CD8-positive, alpha-beta memory T cell (primary cell): ENCODE measurements at regions not wholly inside any gene's neighbourhood (a gene's known extent, or its start where the extent isn't known, plus 50 kb on each side); places are given as distances from the start of the nearest gene placed in this dataset.

ENCODE experiments used
- CTCF ChIA-PET: fragments of 350-600 bp; sonication (Branson Sonifier 250); formaldehyde crosslinking; loops from one replicate; lab custom pipeline; 2021; ENCODE audit warnings: antibody characterized with exemption; lab: Charles Lee
- POLR2A ChIA-PET: fragments of 350-600 bp; sonication (Branson Sonifier 250); formaldehyde crosslinking; loops from one replicate; lab custom pipeline; 2021; ENCODE audit warnings: antibody characterized with exemption; lab: Charles Lee
- DNase-seq, 5 donors: peaks; one replicate each; pipeline versions ENCODE4 v3.0.0 to v3.0.0-alpha.2; 2020 to 2022; ENCODE audit warnings: mixed read lengths in 1 of 5
- H3K27ac ChIP-seq: one replicate; pipeline ENCODE4 v1.7.0; 2013; ENCODE audit warnings: low read depth, mild to moderate bottlenecking, low read length, moderate library complexity
- H3K27me3 ChIP-seq: 2 replicates; pipeline ENCODE4 v1.7.0; 2013; ENCODE audit warnings: low read length, mild to moderate bottlenecking; ENCODE audit not compliant: insufficient read depth, poor library complexity, severe bottlenecking
- H3K36me3 ChIP-seq: 2 replicates; pipeline ENCODE4 v1.7.0; 2013; ENCODE audit warnings: mild to moderate bottlenecking, low read length, moderate library complexity; ENCODE audit not compliant: insufficient read depth
- H3K4me1 ChIP-seq: 2 replicates; pipeline ENCODE4 v1.7.0; 2013; ENCODE audit warnings: mild to moderate bottlenecking, low read length, moderate library complexity; ENCODE audit not compliant: insufficient read depth
- H3K4me3 ChIP-seq: 2 replicates; pipeline ENCODE4 v1.7.0; 2013; ENCODE audit warnings: mild to moderate bottlenecking, low read length
- H3K9me3 ChIP-seq: 2 replicates; pipeline ENCODE4 v1.7.0; 2013; ENCODE audit warnings: mild to moderate bottlenecking, low read length
- H3K27ac Mint-ChIP-seq, 8 donors: one replicate each; pipeline ENCODE4 v1.8.0; 2020 to 2021; ENCODE audit warnings: mixed read lengths in 8 of 8, mild to moderate bottlenecking in 6 of 8, inconsistent platforms in 3 of 8, moderate library complexity in 3 of 8
- H3K27me3 Mint-ChIP-seq, 2 donors: one replicate each; pipeline ENCODE4 v1.8.0; 2020 to 2021; ENCODE audit warnings: mixed read lengths in 2 of 2, mild to moderate bottlenecking in 1 of 2, moderate library complexity in 1 of 2
- H3K36me3 Mint-ChIP-seq, 3 donors: one replicate each; pipeline ENCODE4 v1.8.0; 2020 to 2021; ENCODE audit warnings: mixed read lengths in 3 of 3, inconsistent platforms in 1 of 3, mild to moderate bottlenecking in 1 of 3
- H3K4me1 Mint-ChIP-seq, 3 donors: one replicate each; pipeline ENCODE4 v1.8.0; 2020 to 2021; ENCODE audit warnings: mixed read lengths in 3 of 3, inconsistent platforms in 1 of 3, mild to moderate bottlenecking in 1 of 3
- H3K4me3 Mint-ChIP-seq, 7 donors: one replicate each; pipeline ENCODE4 v1.8.0; 2020 to 2021; ENCODE audit warnings: mixed read lengths in 7 of 7, mild to moderate bottlenecking in 6 of 7, moderate library complexity in 4 of 7, inconsistent platforms in 2 of 7
- H3K9me3 Mint-ChIP-seq, 5 donors: one replicate each; pipeline ENCODE4 v1.8.0; 2020 to 2022; ENCODE audit warnings: mixed read lengths in 5 of 5, mild to moderate bottlenecking in 3 of 5, moderate library complexity in 2 of 5, inconsistent platforms in 1 of 5

DNA sequence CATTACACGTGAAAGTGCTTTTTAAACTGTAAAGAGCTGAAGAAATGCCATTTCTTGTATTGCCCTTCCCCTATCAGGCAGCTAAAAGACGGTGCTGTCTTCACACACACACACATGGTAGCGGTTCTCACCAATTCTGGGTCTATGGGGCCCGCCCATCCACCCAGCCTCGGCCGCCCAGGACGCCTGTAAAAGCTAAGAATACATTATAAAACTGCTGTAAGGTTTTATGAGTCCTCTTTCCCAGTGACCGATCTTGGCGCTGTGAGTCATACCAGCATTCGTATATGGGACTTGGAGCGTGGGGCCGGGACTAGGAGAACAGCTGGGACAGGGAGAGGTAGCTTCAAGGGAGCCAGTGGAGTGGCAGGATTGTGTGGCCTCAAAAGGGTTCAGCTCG is 149.7 kb upstream of the CADM1 start:
- Histone ChIP-seq H3K9me3 (no peaks in the 10 kb centered on the region), H3K27me3 (no peaks in the 10 kb centered on the region), H3K27ac (no peak overlapping the region), H3K4me3 (no peak overlapping the region), H3K36me3 (no peaks in the 10 kb centered on the region), H3K4me1 (no peaks in the 10 kb centered on the region)
- Mint-ChIP-seq H3K27me3 (peaks cover 9 to 22% of the 10 kb centered on the region in 2 donors), H3K36me3 (no peaks in the 10 kb centered on the region), H3K4me3 (no peak overlapping the region), H3K27ac (no peak overlapping the region), H3K9me3 (peaks cover 0 to 3% (median 0%) of the 10 kb centered on the region in 5 donors), H3K4me1 (no peaks in the 10 kb centered on the region)
- no peak for DNase-seq
- ChIA-PET POLR2A (no interaction called here), CTCF (no interaction called here)

DNA sequence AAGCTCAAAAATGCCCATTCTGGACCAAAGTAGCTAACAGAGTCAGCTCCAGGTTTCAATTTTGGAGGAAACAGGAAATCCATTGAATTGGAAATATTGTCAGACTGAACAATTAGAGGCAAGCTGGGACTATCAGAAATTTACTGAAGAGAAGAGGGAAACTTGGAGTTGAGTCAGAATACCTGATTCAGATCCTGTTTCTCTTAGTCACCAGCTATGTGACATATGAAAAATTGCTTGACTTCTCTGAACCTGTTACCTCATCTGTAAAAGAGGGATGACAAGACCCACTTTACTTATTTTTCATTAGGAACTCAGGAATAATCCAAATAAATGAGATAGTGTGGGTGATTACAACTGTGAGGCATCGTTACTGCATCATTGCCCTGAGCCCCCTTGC is 148.9 kb upstream of the CADM1 start:
- CTCF ChIA-PET = no interaction called here
- Mint-ChIP-seq H3K9me3 (peaks cover 0 to 3% (median 0%) of the 10 kb centered on the region in 5 donors), H3K27me3 (peaks cover 3 to 15% of the 10 kb centered on the region in 2 donors), H3K27ac (no peak overlapping the region), H3K36me3 (no peaks in the 10 kb centered on the region), H3K4me3 (no peak overlapping the region), H3K4me1 (no peaks in the 10 kb centered on the region)
- no peaks in the 10 kb centered on the region for H3K36me3 ChIP-seq
- no peak overlapping the region for H3K27ac ChIP-seq
- no peaks in the 10 kb centered on the region for H3K9me3 ChIP-seq
- no peaks in the 10 kb centered on the region for H3K27me3 ChIP-seq
- no peaks in the 10 kb centered on the region for H3K4me1 ChIP-seq
- H3K4me3 ChIP-seq = no peak overlapping the region
- POLR2A ChIA-PET = no interaction called here
- DNase-seq = no peak

DNA sequence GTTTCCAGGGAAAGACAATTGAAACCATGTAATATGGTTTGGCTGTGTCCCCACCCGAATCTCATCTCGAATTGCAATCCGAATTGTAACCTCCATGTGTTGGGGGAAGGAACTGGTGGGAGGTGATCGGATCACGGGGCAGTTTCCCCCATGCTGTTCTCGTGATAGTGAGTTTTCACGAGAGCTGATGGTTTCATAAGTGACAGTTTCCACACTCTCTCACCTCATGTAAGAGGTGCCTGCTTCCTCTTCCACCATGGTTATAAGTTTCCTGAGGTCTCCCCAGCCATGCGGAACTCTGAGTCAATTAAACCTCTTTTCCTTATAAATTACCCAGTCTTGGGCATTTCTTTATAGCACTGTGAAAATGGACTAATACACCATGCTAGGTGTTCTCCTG is 148.3 kb upstream of the CADM1 start:
- no peaks in the 10 kb centered on the region for H3K9me3 ChIP-seq
- H3K4me1 Mint-ChIP-seq = no peaks in the 10 kb centered on the region
- no peak overlapping the region for H3K4me3 Mint-ChIP-seq
- no peaks in the 10 kb centered on the region for H3K4me1 ChIP-seq
- ChIA-PET CTCF (no interaction called here), POLR2A (no interaction called here)
- H3K27ac ChIP-seq = no peak overlapping the region
- no peak for DNase-seq
- H3K9me3 Mint-ChIP-seq = peaks cover 0 to 3% (median 0%) of the 10 kb centered on the region in 5 donors
- no peaks in the 10 kb centered on the region for H3K36me3 Mint-ChIP-seq
- H3K4me3 ChIP-seq = no peak overlapping the region
- no peaks in the 10 kb centered on the region for H3K27me3 ChIP-seq
- peaks cover 3 to 15% of the 10 kb centered on the region in 2 donors for H3K27me3 Mint-ChIP-seq
- H3K27ac Mint-ChIP-seq = no peak overlapping the region
- no peaks in the 10 kb centered on the region for H3K36me3 ChIP-seq

DNA sequence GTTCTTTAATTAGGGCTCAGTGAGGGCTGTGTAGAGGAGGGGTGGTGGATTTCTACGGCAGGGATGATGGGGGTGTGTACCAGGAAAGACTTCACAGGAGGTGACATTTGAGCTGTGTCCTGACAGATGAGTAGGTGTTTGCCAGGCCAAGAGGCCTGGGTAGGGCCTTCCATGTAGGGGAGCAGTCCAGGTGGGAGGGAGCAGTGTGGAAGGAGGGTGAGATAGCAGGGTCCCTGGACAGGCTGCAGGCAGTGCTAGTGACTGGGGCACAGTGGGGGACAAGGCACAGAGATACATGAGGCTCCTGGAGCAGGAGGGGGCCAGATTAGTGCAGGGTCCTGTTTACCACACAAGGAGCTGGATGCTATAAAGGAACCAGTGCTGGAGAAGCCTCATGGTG is 147.9 kb upstream of the CADM1 start:
- H3K36me3 Mint-ChIP-seq = no peaks in the 10 kb centered on the region
- ChIA-PET POLR2A (no interaction called here), CTCF (no interaction called here)
- Histone ChIP-seq H3K4me3 (no peak overlapping the region), H3K4me1 (no peaks in the 10 kb centered on the region), H3K9me3 (no peaks in the 10 kb centered on the region), H3K27me3 (no peaks in the 10 kb centered on the region), H3K27ac (no peak overlapping the region), H3K36me3 (no peaks in the 10 kb centered on the region)
- H3K4me3 Mint-ChIP-seq = no peak overlapping the region
- no peak for DNase-seq
- H3K27me3 Mint-ChIP-seq = peaks cover 3 to 15% of the 10 kb centered on the region in 2 donors
- no peaks in the 10 kb centered on the region for H3K4me1 Mint-ChIP-seq
- H3K27ac Mint-ChIP-seq = no peak overlapping the region
- peaks cover 0 to 3% (median 0%) of the 10 kb centered on the region in 5 donors for H3K9me3 Mint-ChIP-seq

DNA sequence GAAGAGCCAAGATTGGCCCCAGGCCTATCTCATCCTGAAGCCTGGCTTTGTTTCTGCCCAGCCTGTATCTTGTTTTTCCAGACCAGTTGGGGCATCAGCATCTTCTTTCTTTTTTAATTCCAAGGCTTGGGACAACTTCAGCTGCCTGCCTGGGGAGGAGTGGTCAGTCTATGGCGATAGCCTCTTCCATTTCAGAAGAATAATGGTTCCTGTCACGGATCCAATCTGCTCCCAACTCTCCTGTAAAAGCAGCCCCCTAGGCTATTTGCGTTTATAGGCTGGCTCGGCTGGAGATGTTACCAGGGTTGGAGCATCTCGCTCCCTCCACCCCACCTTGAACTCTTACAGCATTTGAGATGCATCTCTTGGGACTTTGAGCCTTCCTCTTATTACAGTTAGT is 145.2 kb upstream of the CADM1 start:
- DNase-seq = no peak
- Histone ChIP-seq H3K9me3 (no peaks in the 10 kb centered on the region), H3K4me3 (no peak overlapping the region), H3K27me3 (no peaks in the 10 kb centered on the region), H3K36me3 (no peaks in the 10 kb centered on the region), H3K27ac (no peak overlapping the region), H3K4me1 (no peaks in the 10 kb centered on the region)
- CTCF ChIA-PET = no interaction called here
- peaks cover 5 to 15% of the 10 kb centered on the region in 2 donors for H3K27me3 Mint-ChIP-seq
- H3K9me3 Mint-ChIP-seq = peaks cover 0 to 3% (median 0%) of the 10 kb centered on the region in 5 donors
- H3K36me3 Mint-ChIP-seq = no peaks in the 10 kb centered on the region
- H3K4me3 Mint-ChIP-seq = no peak overlapping the region
- no peak overlapping the region for H3K27ac Mint-ChIP-seq
- H3K4me1 Mint-ChIP-seq = no peaks in the 10 kb centered on the region
- POLR2A ChIA-PET = no interaction called here

DNA sequence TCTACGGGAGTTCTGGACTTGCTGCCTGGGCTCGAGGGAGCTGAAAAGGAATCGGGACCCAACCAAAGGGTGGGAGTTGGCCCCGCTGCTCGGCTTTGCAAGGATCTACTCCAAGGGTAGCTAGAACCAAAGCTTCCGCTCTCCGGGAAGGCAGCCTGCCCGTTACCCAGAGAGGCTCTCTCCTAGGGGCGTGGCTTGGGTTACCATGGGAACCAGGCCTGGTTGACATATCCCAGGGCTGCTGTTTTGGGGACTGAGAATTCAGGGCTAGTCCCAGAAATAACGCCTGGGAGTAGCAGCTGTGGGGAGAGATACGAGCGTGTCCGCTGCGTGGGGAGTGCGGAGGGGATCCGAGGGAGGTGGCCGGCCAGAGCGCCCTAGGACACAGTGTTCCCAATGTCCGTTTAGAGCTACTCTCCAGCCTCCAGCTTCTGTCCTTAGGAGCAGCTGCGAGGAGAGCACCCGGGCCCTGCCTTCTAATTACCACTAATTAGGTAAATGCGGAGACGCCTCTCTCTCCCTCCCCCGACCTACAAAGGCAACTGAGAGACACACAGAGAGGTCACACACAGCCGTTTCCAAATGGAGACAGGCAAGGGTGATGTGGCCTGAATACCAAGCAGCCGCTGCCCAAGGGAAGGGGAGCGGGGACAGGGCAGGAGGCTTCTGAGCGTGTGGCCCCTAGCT is 141.6 kb upstream of the CADM1 start:
- H3K27me3 Mint-ChIP-seq = peaks cover 6 to 8% of the 10 kb centered on the region in 2 donors
- no peak overlapping the region for H3K4me3 Mint-ChIP-seq
- POLR2A ChIA-PET = no interaction called here
- Histone ChIP-seq H3K4me3 (no peak overlapping the region), H3K9me3 (no peaks in the 10 kb centered on the region), H3K4me1 (no peaks in the 10 kb centered on the region), H3K27me3 (no peaks in the 10 kb centered on the region), H3K36me3 (no peaks in the 10 kb centered on the region), H3K27ac (no peak overlapping the region)
- no peaks in the 10 kb centered on the region for H3K36me3 Mint-ChIP-seq
- H3K4me1 Mint-ChIP-seq = no peaks in the 10 kb centered on the region
- H3K9me3 Mint-ChIP-seq = peaks cover 0 to 3% (median 2%) of the 10 kb centered on the region in 5 donors
- peak overlapping the region in 1 of 8 donors; percentile 44 for H3K27ac Mint-ChIP-seq
- DNase-seq = no peak
- CTCF ChIA-PET = no interaction called here

DNA sequence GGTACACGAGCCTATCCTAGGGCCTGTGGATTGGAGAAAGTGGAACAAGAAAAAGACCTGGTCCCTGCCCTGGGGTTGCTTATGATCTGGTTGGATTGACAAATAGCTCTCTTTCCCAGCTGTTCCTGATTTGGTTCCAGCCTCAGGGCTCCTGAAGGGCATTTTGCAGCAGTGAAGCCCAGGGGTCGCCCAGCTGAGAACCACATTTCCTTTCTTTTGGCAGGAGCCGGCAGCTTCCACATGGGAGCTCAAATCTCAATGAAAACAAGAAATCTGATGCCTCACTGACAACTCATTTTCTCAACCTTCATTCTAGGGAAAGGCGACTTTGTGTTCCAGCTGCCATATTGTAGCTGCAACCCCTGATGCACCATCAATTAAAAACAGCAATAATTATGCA is 140.6 kb upstream of the CADM1 start:
- no peak for DNase-seq
- POLR2A ChIA-PET = no interaction called here
- H3K27me3 Mint-ChIP-seq = peaks cover 5% of the 10 kb centered on the region in 2 donors
- Histone ChIP-seq H3K4me1 (no peaks in the 10 kb centered on the region), H3K27me3 (no peaks in the 10 kb centered on the region), H3K9me3 (no peaks in the 10 kb centered on the region), H3K36me3 (no peaks in the 10 kb centered on the region), H3K27ac (no peak overlapping the region), H3K4me3 (no peak overlapping the region)
- H3K27ac Mint-ChIP-seq = no peak overlapping the region
- no peaks in the 10 kb centered on the region for H3K4me1 Mint-ChIP-seq
- H3K36me3 Mint-ChIP-seq = no peaks in the 10 kb centered on the region
- H3K4me3 Mint-ChIP-seq = no peak overlapping the region
- peaks cover 0 to 6% (median 2%) of the 10 kb centered on the region in 5 donors for H3K9me3 Mint-ChIP-seq
- CTCF ChIA-PET = no interaction called here

DNA sequence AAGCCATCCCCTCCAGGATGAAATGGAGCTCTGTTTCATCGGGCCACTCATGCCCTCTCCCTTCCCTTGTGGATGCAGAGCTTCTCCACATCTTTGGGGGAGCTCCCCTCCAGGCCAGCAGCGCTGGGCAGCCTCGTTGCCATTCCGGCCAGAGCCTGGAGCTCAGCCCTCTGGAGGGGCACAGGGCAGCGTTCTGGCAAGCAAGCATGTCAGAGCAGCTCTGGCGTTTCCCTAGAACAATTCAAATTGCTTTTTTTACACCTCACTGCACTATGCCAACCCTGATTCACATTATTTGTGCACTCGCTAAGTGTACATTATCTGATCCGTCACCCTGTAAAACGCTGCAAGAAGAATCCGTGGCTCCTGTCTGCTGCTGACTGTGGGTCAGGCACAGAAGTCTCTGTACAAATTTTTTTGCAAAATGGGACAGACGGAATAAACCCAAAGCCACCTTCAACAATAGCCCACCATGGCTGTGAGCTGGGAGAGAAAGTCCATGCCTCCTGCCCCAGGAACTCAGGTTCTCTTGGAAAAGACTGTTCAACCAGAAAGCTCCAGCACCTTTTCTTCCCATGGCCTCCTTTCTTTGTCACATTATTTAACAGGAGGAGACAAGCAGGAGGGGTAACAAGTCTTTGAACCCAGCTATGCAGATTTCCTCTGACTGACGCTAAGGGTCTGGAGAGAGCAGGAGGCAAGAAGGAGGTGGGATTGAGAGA is 139.5 kb upstream of the CADM1 start:
- Histone ChIP-seq H3K36me3 (no peaks in the 10 kb centered on the region), H3K4me3 (no peak overlapping the region), H3K27ac (no peak overlapping the region), H3K9me3 (no peaks in the 10 kb centered on the region), H3K27me3 (no peaks in the 10 kb centered on the region), H3K4me1 (no peaks in the 10 kb centered on the region)
- no peaks in the 10 kb centered on the region for H3K36me3 Mint-ChIP-seq
- no peak for DNase-seq
- no peaks in the 10 kb centered on the region for H3K4me1 Mint-ChIP-seq
- ChIA-PET CTCF (no interaction called here), POLR2A (no interaction called here)
- H3K27me3 Mint-ChIP-seq = peaks cover 5% of the 10 kb centered on the region in 2 donors
- no peak overlapping the region for H3K4me3 Mint-ChIP-seq
- H3K27ac Mint-ChIP-seq = peak overlapping the region in 1 of 8 donors; percentile 62
- peaks cover 0 to 6% (median 0%) of the 10 kb centered on the region in 5 donors for H3K9me3 Mint-ChIP-seq
